ENCODE measurements at regions not wholly inside any gene's neighbourhood (a gene's known extent, or its start where the extent isn't known, plus 50 kb on each side); places are given as distances from the start of the nearest gene placed in this dataset.

GRCh38 chr2:887639-888038, 63.0 kb upstream of the SNTG2 start:
- intact Hi-C loops (cut with DNase I; ENCODE audit: low total_unique reads), result no loop called here
- DNase-seq, result no peak

GRCh38 chr2:886072-887022, 64.3 kb upstream of the SNTG2 start:
- Histone ChIP-seq H3K27me3 (no peaks in the 10 kb centered on the region), H3K4me1 (no peaks in the 10 kb centered on the region), H3K4me3 (no peak overlapping the region), H3K27ac (no peak overlapping the region), H3K36me3 (no peaks in the 10 kb centered on the region), H3K9me3 (no peaks in the 10 kb centered on the region)
- intact Hi-C loops (cut with DNase I; ENCODE audit: low total_unique reads), result no loop called here
- TF ChIP-seq POLR2A (IDR thresholded peaks at IDR 0.05) (no peak), CTCF (IDR thresholded peaks at IDR 0.05) (no peak)
- no peak for DNase-seq

More at GRCh38 chr2:887639-888038, 63.0 kb upstream of the SNTG2 start:
- H3K27ac ChIP-seq, result no peak overlapping the region
- H3K4me1 ChIP-seq, result no peaks in the 10 kb centered on the region
- no peak overlapping the region for H3K4me3 ChIP-seq
- no peak for TF ChIP-seq POLR2A (IDR thresholded peaks at IDR 0.05)
- no peak for TF ChIP-seq CTCF (IDR thresholded peaks at IDR 0.05)
- no peaks in the 10 kb centered on the region for H3K27me3 ChIP-seq
- H3K36me3 ChIP-seq, result no peaks in the 10 kb centered on the region
- no peaks in the 10 kb centered on the region for H3K9me3 ChIP-seq

- H3K27ac ChIP-seq, result no peak overlapping the region
- H3K27me3 ChIP-seq, result no peaks in the 10 kb centered on the region
- no peak overlapping the region for H3K4me3 ChIP-seq
- no peaks in the 10 kb centered on the region for H3K36me3 ChIP-seq
- TF ChIP-seq POLR2A (IDR thresholded peaks at IDR 0.05), result no peak
- no peak for TF ChIP-seq CTCF (IDR thresholded peaks at IDR 0.05)
- intact Hi-C loops (cut with DNase I; ENCODE audit: low total_unique reads), result no loop called here
- DNase-seq, result no peak
- no peaks in the 10 kb centered on the region for H3K9me3 ChIP-seq
- H3K4me1 ChIP-seq, result no peaks in the 10 kb centered on the region
Measured at GRCh38 chr2:885230-886071, 65.2 kb upstream of the SNTG2 start.

GRCh38 chr2:883803-884748, 66.6 kb upstream of the SNTG2 start:
- Histone ChIP-seq H3K9me3 (no peaks in the 10 kb centered on the region), H3K27ac (no peak overlapping the region), H3K27me3 (no peaks in the 10 kb centered on the region), H3K4me1 (no peaks in the 10 kb centered on the region), H3K4me3 (no peak overlapping the region), H3K36me3 (no peaks in the 10 kb centered on the region)
- intact Hi-C loops (cut with DNase I; ENCODE audit: low total_unique reads), result no loop called here
- TF ChIP-seq CTCF (IDR thresholded peaks at IDR 0.05), result no peak
- no peak for TF ChIP-seq POLR2A (IDR thresholded peaks at IDR 0.05)
- no peak for DNase-seq
